SK-N-DZ (cell line): ENCODE measurements at regions not wholly inside any gene's neighbourhood (a gene's known extent, or its start where the extent isn't known, plus 50 kb on each side); places are given as distances from the start of the nearest gene placed in this dataset.
"Not testable (repeated sequence)": the region's sequence is repeated elsewhere in the genome, so short reads cannot be mapped to it uniquely, and the experiment has no call there.

Source experiments
- DNase-seq: peaks from one replicate; pipeline ENCODE4 v3.0.0-alpha.2; 2015; ENCODE audit warnings: low spot score

- no peak for DNase-seq
Observed at GRCh38 chr5:110812639-110813038, 73.8 kb downstream of the SLC25A46 start.

- no peak for DNase-seq
Observed at GRCh38 chr5:110815916-110816605, 77.3 kb downstream of the SLC25A46 start.

GRCh38 chr5:110817459-110817858 is 78.7 kb downstream of the SLC25A46 start:
- DNase-seq = no peak

GRCh38 chr5:110823571-110823970 is 84.8 kb downstream of the SLC25A46 start:
- DNase-seq = no peak

- no peak for DNase-seq
Observed at GRCh38 chr5:110824936-110825441, 86.2 kb downstream of the SLC25A46 start.

GRCh38 chr5:110832683-110833082 is 93.9 kb downstream of the SLC25A46 start:
- DNase-seq = no peak

- not testable (repeated sequence) for DNase-seq
Observed at GRCh38 chr5:110834933-110835332, 96.1 kb downstream of the SLC25A46 start.

- DNase-seq = no peak
Observed at GRCh38 chr5:110836851-110837250, 98.0 kb downstream of the SLC25A46 start.

GRCh38 chr5:110838357-110838756 is 99.5 kb downstream of the SLC25A46 start:
- DNase-seq = not testable (repeated sequence)

GRCh38 chr5:110838961-110839360 is 100.2 kb downstream of the SLC25A46 start:
- DNase-seq = no peak

GRCh38 chr5:110840347-110840960 is 101.6 kb downstream of the SLC25A46 start:
- no peak for DNase-seq

GRCh38 chr5:110841137-110841536 is 102.3 kb downstream of the SLC25A46 start:
- no peak for DNase-seq

GRCh38 chr5:110842948-110843347 is 104.1 kb downstream of the SLC25A46 start:
- DNase-seq = no peak

- DNase-seq = no peak
Observed at GRCh38 chr5:110844251-110844650, 105.4 kb downstream of the SLC25A46 start.

- DNase-seq = no peak
Observed at GRCh38 chr5:110846398-110847001, 107.7 kb downstream of the SLC25A46 start.

GRCh38 chr5:110851357-110851756 is 112.5 kb downstream of the SLC25A46 start:
- DNase-seq = no peak

GRCh38 chr5:110852053-110852452 is 113.2 kb downstream of the SLC25A46 start:
- no peak for DNase-seq

GRCh38 chr5:110852541-110852940 is 113.7 kb downstream of the SLC25A46 start:
- no peak for DNase-seq

- DNase-seq = no peak
Observed at GRCh38 chr5:110853267-110853666, 114.5 kb downstream of the SLC25A46 start.

GRCh38 chr5:110854200-110854599 is 115.4 kb downstream of the SLC25A46 start:
- DNase-seq = no peak

- DNase-seq = no peak
Observed at GRCh38 chr5:110855961-110856360, 117.2 kb downstream of the SLC25A46 start.

- peak; percentile 21 for DNase-seq
Observed at GRCh38 chr5:110865400-110866094, 126.7 kb downstream of the SLC25A46 start.
